GM18861 (cell line): ENCODE measurements at regions not wholly inside any gene's neighbourhood (a gene's known extent, or its start where the extent isn't known, plus 50 kb on each side); places are given as distances from the start of the nearest gene placed in this dataset.
"Not testable (repeated sequence)": the region's sequence is repeated elsewhere in the genome, so short reads cannot be mapped to it uniquely, and the experiment has no call there.

Experiments used
- ATAC-seq: cut with Tn5 transposase; IDR thresholded peaks from one replicate; pipeline ENCODE4 v1.9.1; 2021; ENCODE audit not compliant: unreplicated experiment

- ATAC-seq = not testable (repeated sequence)
Measured at GRCh38 chr4:115956054-115956796, 842.8 kb upstream of the NDST4 start.

GRCh38 chr4:115950806-115951205 lies 837.4 kb upstream of the NDST4 start:
- ATAC-seq = no peak

DNA sequence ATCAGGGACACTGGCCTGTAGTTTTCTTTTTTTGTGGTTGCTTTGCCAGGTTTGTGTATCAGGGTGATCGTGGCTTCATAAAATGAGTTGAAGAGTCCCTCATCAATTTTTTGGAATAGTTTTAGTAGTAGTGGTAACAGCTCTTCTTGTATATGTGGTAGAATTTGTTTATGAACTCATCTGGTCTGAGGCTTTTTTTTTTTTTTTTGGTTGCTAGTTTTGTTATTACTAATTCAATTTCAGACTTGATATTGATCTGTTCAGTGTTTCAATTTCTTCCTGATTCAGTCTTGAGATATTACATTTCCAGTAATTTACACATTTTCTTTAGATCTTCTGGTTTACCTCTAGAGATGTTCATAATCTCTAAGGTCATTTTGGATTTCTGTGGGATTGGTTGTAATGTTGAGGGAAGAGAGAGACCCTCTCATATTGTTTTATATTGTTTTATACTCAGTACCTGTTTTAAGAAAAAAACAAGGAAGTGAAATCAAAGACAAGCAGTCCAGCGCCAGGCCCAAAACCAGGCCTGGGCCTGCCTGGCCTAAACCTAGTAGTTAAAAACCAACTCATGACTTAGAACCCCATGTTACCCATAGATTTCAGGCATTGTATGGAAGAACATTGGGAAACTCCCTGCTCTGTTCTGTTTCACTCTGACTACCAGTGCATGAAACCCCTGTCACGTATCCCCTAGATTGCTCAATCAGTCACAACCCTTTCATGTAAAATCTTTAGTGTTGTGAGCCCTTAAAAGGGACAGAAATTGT lies 836.7 kb upstream of the NDST4 start:
- ATAC-seq = peak; percentile 81

DNA sequence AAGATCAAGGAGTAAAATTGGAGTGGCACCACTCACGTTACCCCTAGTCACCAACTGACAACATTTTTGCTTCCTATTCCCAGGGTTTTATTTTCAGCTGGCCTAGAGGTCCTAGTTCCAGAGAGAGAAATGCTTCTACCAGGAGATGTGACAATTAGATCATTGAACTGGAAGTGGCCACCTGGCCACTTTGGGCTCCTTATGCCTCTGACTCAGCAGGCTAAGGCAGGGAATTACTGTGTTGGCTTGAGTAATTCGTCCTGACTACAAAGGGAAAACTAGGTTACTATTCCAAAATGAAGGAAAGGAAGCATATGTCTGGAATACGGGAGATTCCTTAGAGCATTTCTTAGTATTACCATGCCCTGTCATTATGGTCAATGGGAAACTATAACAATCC lies 831.6 kb upstream of the NDST4 start:
- ATAC-seq = no peak

- ATAC-seq = no peak
Measured at GRCh38 chr4:115944146-115944905, 830.9 kb upstream of the NDST4 start.

DNA sequence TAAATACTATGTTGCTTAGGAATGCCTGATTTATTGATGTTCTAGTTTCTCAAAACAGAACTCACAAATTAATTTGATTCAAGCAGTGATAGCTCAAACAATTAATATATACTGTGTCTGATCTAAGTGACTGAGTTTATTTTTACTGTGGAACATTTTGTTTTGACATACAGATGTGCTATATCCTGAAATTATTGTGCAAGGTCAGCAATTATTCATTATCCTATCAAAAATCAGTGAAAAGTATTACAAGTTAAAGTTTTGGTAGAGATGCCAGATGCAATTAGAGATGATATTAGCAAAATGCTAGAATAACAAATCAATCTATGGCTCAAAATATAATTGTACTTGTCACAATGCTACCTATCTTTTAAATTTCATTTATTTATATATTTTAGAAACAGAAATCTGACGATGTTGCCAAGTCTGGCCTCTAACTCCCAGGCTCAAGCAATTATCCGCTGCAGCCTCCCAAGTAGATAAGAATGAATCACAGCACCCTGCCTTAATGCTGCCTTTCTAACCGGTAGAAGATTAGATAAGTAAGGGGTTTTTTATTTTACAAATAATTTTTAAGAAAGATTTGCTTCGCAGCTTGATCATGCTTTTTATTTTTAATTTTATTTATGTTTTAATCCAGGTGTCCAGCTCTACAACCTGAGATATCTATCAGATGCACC lies 825.5 kb upstream of the NDST4 start:
- no peak for ATAC-seq

- ATAC-seq = no peak
Measured at GRCh38 chr4:115929373-115929772, 816.0 kb upstream of the NDST4 start.

GRCh38 chr4:115927382-115927781 lies 814.0 kb upstream of the NDST4 start:
- no peak for ATAC-seq

- no peak for ATAC-seq
Measured at GRCh38 chr4:115923152-115923551, 809.7 kb upstream of the NDST4 start.

GRCh38 chr4:115920637-115921036 lies 807.2 kb upstream of the NDST4 start:
- ATAC-seq = no peak

GRCh38 chr4:115918149-115918548 lies 804.7 kb upstream of the NDST4 start:
- no peak for ATAC-seq

DNA sequence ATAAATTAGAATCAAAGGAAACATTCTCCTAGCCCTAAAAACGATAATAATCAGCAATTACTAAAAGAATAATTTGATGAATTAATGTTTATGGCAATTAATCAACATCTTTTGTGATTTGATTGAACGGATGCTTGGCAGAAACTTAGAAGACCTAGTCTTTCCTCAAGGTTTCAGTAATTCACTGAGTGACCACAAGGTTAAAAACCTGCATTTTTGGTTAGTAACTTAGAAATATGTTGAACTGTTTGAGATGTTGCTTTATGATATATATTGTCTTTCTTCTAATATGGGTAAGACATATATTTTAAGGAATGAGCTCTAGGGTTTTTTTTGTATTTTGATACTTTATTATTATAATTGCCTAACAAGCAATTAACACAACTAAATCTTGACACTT lies 793.0 kb upstream of the NDST4 start:
- ATAC-seq = no peak

- ATAC-seq = no peak
Measured at GRCh38 chr4:115883847-115884246, 770.4 kb upstream of the NDST4 start.

DNA sequence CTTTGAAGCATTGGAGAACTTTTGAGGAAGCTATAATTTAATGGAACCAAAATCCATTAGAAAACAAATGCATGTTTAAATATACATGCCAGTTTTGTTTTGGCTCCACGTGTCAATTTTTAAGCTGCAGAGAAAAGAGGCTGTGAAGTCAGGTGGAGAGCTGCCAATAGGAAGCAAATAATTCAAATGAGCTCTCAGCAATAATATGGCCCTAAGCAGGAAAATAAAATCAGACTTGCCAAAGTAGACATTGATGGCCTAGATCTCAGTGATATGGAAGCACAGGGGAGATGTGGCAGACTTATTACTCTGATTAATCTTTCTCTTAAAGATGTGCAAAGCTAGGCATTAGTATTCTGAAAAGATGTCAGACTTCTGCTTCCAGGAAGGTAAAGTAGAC lies 769.8 kb upstream of the NDST4 start:
- no peak for ATAC-seq

DNA sequence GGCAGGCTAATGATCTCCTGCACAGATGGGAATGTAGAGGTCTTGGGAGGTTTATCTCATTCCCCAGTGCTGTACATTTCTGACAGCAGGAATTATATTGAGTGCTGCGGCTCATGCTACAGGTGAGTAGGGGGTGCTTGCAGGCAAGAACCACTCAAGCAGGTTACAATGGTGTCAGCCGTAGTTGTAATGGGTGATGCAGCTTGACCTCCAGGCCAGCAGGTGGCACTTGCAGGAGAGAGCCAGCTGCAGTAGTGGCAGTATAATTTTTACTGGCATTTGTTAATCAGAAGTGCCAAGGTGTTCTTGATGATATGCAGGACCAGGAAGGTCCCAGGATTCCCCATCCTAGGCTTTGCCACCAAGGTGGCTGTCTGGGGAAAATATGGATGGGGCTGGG lies 759.6 kb upstream of the NDST4 start:
- no peak for ATAC-seq

DNA sequence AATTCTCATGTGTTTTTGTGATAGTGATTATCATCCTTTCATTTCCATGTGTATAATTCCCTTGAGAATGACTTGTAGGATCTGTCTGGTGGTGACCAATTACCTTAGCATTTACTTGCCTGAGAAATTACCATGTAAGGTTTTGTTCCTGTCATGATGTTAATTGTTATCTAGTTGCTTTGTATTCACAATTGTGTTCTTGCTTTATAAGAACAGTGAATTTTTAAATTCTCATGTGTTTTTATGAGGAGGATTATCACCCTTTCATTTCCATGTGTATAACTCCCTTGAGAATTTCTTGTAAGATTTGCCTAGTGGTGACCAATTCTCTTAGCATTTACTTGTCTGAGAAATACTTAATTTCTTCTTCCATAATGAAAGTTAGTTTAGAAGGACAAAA lies 758.2 kb upstream of the NDST4 start:
- no peak for ATAC-seq

DNA sequence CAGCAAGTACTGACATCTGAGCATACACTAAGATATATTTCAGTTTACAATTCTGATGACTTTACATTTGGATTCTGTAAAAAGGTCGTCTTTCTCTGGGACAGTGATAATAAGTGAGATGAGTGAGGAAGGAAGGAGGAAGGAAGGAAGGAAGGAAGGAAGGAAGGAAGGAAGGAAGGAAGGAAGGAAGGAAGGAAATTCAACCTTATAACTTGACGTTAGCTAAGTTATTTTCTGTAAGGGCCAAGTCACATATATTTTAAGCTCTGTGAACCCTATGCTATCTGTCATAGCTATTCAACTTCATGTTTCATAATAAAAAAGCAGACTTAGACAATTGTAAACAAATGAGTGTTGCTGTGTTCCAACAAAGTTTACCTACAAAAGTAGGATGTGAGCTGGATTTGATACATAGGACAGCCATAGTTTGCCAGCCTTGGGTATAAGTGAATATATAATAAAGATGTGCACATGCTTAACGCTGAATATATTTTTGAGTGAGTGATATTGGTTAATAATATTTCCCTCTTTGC lies 753.0 kb upstream of the NDST4 start:
- ATAC-seq = no peak

DNA sequence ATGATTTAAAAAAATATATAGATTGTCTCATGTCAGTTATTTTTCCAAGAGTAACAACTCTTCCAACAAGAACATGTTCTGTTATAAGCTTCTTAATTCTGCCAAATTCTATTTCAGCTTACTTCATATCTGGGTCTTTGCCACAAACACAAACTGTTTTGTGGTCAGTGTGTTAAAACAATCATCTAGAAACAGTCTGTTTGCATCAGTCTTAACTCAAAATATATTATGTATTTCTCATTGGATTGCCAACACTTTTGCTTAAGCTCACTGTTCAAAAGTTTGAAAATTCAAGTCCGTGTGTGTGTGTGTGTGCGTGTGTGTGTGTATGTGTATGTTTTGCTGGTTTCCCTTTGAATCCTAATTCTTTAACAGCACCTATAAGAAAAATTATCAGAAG lies 752.3 kb upstream of the NDST4 start:
- no peak for ATAC-seq

DNA sequence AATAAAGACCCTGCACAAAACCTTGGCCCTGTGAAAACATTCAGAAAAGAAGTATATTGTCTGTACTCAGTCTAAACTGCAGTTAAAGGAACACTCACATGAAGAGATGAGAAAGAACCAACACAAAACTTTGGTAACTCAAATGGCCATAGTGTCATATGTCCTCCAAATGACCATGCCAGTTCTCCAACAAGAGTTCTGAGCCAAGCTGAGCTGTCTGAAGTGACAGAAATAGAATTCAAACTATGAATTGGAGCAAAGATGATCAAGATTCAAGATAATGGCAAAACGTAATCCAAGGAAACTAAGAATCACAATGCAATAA lies 739.3 kb upstream of the NDST4 start:
- ATAC-seq = no peak

DNA sequence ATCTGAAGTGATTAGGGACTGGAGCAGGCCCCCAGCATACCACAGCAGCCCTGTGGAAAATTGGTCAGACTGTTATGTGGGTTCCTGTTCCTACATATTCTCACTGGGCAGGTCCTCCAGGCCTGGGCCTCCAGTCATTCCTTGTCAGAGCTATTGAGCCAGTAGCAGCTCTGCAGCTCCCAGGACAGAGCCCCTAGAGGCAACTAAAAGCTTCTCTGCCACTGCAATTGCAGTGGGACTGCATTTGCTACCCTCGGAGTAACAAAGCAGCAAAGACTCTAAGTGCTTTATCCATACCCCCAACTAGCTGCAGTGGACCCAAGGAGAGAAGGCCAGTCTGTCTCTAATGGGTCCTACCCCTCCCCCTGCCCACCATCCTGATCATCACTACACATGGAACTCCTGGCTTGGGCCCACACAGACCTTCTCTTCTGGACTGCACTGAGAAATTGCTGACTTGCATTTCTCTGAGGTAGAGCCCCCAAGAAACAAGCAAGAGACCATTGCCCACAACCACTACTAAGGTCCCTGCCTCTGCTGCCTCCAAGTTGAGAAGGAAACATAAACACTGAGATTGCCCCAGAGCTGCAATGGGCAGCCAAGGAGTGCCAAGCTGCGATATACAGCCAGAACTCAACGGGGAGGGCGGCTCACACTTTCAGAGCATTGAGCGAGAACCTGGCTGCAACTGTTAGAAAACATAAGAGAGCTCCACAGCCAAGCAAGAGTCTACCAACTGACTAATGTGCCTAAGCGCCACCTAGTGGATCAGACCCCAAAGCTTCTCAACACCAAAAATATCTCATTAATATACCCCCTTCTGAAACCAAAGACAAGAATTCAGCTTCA lies 738.7 kb upstream of the NDST4 start:
- no peak for ATAC-seq
